ENCODE measurements at regions not wholly inside any gene's neighbourhood (a gene's known extent, or its start where the extent isn't known, plus 50 kb on each side); places are given as distances from the start of the nearest gene placed in this dataset.

DNA sequence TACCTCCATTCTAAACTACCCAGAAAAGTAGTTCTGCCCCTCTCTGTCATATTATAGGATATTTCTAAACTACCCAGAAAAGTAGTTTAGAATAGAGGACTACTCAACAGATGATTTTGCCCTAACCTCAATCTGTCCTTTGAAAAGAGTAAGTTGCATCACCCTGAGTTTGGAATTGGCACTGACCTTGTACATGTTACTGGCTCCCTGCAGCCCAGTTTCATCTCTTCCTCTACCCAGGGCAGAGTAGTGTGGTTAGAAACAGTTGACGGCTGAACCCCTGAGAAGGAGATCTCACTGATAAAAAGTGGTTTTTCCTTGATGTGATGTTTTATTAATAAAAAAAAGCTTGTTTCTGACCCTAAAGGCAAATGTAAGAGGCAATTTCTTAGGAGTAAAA is 340.5 kb upstream of the NECTIN3 start:
- TF ChIP-seq, protein P1, sequence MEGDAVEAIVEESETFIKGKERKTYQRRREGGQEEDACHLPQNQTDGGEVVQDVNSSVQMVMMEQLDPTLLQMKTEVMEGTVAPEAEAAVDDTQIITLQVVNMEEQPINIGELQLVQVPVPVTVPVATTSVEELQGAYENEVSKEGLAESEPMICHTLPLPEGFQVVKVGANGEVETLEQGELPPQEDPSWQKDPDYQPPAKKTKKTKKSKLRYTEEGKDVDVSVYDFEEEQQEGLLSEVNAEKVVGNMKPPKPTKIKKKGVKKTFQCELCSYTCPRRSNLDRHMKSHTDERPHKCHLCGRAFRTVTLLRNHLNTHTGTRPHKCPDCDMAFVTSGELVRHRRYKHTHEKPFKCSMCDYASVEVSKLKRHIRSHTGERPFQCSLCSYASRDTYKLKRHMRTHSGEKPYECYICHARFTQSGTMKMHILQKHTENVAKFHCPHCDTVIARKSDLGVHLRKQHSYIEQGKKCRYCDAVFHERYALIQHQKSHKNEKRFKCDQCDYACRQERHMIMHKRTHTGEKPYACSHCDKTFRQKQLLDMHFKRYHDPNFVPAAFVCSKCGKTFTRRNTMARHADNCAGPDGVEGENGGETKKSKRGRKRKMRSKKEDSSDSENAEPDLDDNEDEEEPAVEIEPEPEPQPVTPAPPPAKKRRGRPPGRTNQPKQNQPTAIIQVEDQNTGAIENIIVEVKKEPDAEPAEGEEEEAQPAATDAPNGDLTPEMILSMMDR (conservative IDR thresholded peaks at IDR 0.05; ENCODE audit: low read depth, low read length) = no peak
- no peak for DNase-seq (ENCODE audit: low read depth)

DNA sequence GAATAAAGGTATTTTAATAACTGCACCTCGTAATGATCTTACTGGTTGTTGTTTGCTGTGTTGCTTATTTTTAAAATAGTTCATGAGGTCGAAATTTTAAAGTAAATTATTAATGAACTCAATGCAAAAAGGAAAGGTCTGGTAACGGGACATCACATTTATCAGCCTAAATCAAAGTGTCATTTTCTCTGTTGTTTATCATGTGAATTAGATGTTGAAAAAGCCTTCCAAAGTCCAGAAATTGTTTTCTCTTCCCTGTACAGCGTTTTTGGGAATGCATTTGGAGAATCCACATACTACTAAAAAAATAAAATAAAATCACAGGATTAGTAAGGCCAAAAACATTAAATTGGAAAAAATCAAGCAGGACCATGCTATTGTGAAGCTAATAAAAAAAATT is 339.2 kb upstream of the NECTIN3 start:
- DNase-seq (ENCODE audit: low read depth) = no peak
- H3K4me3 ChIP-seq (ENCODE audit: low read length) = no peak overlapping the region
- TF ChIP-seq, protein P1 (conservative IDR thresholded peaks at IDR 0.05; ENCODE audit: low read depth, low read length) = no peak

More for the DNA sequence above, 340.5 kb upstream of the NECTIN3 start:
- H3K4me3 ChIP-seq (ENCODE audit: low read length) = no peak overlapping the region

DNA sequence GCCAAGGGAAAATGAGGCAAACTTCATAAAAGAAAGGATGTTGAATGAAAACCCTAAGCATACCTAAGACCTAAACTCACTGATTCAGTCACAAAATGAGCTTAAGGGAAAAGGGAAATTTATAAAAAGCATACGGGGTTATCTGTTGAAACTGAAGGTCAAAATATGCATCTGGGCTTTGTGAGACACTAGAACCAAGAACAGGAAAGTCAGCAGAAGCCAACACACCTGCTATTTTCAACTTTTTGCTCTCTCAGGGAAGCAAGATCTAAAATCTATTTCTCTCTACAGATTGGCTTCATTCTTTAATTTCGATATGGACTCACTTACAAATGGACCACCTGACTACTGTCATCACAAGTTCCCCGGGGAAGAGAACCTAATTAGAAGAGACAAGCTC is 338.6 kb upstream of the NECTIN3 start:
- no peak for DNase-seq (ENCODE audit: low read depth)
- TF ChIP-seq, protein P1 (conservative IDR thresholded peaks at IDR 0.05; ENCODE audit: low read depth, low read length) = no peak
- H3K4me3 ChIP-seq (ENCODE audit: low read length) = no peak overlapping the region

DNA sequence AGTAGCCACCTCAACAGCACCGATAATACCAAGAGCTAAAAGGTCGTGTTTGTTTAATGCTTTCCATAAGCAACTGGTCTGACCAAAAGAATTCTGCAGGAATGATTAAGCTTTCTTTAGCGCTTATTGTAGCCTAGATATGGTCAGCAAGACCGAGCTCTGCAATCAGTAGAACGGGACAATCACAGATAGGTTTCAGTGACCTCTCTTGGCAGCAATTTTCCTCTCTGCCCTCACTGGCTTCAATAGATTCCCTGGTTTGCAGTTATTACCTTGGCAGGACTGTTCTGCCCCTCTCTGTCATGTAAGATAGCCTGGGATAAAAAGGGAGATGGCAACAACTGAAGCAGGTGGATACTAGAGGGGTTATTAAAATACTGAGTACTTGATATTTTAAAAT is 337.1 kb upstream of the NECTIN3 start:
- no peak for DNase-seq (ENCODE audit: low read depth)
- TF ChIP-seq, protein P1 (conservative IDR thresholded peaks at IDR 0.05; ENCODE audit: low read depth, low read length) = no peak
- H3K4me3 ChIP-seq (ENCODE audit: low read length) = no peak overlapping the region

DNA sequence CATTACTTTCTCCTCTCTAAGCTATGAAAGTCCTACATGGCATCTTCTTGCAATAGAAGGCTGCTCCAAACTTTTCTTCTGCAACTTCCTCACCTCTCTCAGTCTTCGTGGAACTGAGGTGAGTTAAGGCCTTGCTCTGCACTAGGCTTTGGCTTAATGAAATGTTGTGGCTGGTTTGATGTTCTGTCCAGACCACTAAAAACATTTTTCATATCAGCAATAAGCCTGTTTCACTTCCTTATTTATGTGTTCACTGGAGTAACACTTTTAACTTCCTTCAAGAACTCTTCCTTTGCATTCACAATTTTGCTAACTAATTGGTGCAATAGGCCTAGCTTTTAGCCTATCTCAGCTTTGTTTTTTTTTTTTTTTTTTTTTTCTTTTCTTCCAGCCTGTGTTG is 335.3 kb upstream of the NECTIN3 start:
- no peak for DNase-seq (ENCODE audit: low read depth)
- TF ChIP-seq, protein P1 (conservative IDR thresholded peaks at IDR 0.05; ENCODE audit: low read depth, low read length) = no peak

DNA sequence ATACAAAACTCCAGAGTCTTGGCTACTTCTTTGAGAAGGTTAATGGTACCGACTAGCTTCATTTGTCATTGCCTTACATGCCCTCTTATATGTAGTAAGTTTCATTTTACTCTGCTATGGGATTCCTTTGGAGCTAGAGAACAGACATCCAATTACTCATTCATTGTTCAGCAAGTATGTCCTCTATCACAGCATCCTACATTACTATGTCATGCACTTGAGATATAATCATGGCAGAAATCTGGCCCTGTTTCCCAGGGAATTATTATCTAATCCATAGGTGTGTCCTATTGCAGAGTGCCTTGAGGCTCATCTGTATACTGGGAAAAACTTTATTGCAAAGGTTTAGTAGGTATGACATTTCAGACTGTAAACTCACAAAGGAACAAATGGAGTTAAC is 333.1 kb upstream of the NECTIN3 start:
- DNase-seq (ENCODE audit: low read depth) = no peak
- TF ChIP-seq, protein P1 (conservative IDR thresholded peaks at IDR 0.05; ENCODE audit: low read depth, low read length) = no peak
- H3K4me3 ChIP-seq (ENCODE audit: low read length) = no peak overlapping the region

More for the DNA sequence above, 335.3 kb upstream of the NECTIN3 start:
- no peak overlapping the region for H3K4me3 ChIP-seq (ENCODE audit: low read length)

DNA sequence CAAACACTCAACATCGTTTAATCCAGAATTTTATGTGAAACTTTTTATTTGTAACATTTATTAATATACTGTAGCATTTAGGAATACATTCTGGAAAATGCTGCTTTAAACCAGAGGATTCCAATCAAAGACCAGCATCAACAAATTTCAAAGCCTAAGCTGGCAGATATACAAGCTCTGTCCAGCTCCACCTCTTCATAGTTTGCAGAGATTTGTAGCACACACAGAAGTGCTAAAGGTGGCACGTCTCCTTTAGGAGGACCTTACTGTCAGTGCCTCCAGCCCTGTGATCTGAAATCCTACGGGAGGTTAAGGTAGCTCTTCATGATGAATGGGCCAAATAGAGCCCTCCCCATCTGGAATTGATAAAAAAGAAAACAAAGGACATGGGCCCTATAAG is 329.7 kb upstream of the NECTIN3 start:
- DNase-seq (ENCODE audit: low read depth) = no peak
- H3K4me3 ChIP-seq (ENCODE audit: low read length) = no peak overlapping the region
- TF ChIP-seq, protein P1 (conservative IDR thresholded peaks at IDR 0.05; ENCODE audit: low read depth, low read length) = no peak
